ENCODE measurements at regions not wholly inside any gene's neighbourhood (a gene's known extent, or its start where the extent isn't known, plus 50 kb on each side); places are given as distances from the start of the nearest gene placed in this dataset.

DNA sequence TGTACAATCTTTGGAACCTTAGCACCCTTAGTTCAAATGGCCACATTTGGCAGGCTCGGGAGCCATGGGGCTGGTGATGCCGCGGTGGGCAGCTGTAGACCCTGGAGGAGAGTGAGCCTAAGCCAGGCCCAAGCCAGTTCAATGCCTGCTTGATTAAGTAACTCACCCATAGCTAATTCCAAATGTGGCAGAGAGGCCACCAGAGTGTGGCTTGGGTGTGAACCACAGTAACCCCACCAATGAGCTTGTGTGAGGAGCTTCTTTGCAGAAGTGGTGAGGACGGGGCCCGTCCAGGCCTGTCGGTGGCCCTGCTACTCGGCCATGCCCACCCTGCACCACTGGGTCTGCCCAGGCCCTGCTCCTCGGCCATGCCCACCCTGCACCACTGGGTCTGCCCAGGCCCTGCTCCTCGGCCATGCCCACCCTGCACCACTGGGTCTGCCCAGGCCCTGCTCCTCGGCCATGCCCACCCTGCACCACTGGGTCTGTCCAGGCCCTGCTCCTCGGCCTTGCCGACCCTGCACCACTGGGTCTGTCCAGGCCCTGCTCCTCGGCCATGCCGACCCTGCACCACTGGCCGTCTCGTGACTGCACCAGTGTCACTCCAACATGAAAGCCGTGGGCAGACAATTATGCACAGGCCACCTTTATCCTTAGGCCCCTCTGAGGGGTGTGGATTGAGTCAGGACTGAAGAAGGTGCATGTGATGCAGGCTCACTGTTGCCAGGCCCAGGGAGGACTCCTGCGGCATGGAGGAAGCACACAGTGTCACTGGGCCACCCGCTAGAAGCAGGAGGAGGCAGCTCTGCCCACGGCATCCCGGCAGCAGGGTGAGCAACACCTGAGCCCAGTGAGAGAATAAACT is 75.4 kb downstream of the MRPL36 start:
- BruUV-seq (replicated peaks): no TSS peak
- H2AFZ ChIP-seq (ENCODE audit: low read length): no peak overlapping the region

DNA sequence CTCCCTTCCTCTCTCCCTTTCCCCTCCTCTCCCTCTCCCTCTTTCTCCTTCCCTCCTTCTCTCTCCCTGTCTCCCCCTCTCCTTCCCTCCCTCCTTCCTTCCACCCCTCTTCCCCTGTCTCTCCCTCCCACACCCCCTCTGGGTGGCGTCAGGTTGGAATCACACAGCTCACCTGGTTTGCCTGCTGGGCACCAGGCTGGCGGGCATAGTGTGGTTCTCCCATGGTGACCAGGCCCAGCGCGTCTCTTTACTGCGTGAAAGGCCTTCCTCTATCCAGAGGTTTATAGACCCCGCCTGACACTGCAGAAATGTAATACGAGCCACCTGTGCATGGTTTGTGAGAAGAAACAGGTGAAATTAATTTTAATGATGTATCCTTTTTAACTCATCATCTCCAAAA is 76.2 kb downstream of the MRPL36 start:
- intact Hi-C loops (cut with micrococcal nuclease; ENCODE audit: unreplicated experiment): no loop called here
- no peak for DNase-seq (ENCODE audit: low spot score)
- Histone ChIP-seq H3K9me2 (ENCODE audit: insufficient read depth, low read length) (no peaks in the 10 kb centered on the region), H4K20me1 (ENCODE audit: insufficient read depth, low read length) (no peaks in the 10 kb centered on the region; the same call in 1 of the 2 replicates), H2AFZ (ENCODE audit: low read length) (no peak overlapping the region), H3K4me1 (ENCODE audit: insufficient read depth, low read length, poor library complexity, severe bottlenecking) (no peaks in the 10 kb centered on the region), H3K27ac (ENCODE audit: low read depth, low read length, poor library complexity, severe bottlenecking) (no peak overlapping the region), H3K36me3 (ENCODE audit: insufficient read depth, low read length) (no peaks in the 10 kb centered on the region), H3K9me3 (ENCODE audit: low read length) (peaks cover 13% of the 10 kb centered on the region), H3K79me2 (ENCODE audit: insufficient read depth, low read depth, low read length) (no peaks in the 10 kb centered on the region), H3K4me3 (ENCODE audit: low read depth, low read length, poor library complexity, severe bottlenecking) (no peak overlapping the region), H3K4me2 (ENCODE audit: low read length) (no peak overlapping the region)
- BruUV-seq (replicated peaks): no TSS peak
- CTCF ChIA-PET (ENCODE audit: unreplicated experiment): no interaction called here
- POLR2A ChIA-PET: no interaction called here
- TF ChIP-seq, protein P1, sequence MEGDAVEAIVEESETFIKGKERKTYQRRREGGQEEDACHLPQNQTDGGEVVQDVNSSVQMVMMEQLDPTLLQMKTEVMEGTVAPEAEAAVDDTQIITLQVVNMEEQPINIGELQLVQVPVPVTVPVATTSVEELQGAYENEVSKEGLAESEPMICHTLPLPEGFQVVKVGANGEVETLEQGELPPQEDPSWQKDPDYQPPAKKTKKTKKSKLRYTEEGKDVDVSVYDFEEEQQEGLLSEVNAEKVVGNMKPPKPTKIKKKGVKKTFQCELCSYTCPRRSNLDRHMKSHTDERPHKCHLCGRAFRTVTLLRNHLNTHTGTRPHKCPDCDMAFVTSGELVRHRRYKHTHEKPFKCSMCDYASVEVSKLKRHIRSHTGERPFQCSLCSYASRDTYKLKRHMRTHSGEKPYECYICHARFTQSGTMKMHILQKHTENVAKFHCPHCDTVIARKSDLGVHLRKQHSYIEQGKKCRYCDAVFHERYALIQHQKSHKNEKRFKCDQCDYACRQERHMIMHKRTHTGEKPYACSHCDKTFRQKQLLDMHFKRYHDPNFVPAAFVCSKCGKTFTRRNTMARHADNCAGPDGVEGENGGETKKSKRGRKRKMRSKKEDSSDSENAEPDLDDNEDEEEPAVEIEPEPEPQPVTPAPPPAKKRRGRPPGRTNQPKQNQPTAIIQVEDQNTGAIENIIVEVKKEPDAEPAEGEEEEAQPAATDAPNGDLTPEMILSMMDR (conservative IDR thresholded peaks at IDR 0.05; ENCODE audit: low read length): no peak
- no peak for TF ChIP-seq EZH2phosphoT487 (IDR thresholded peaks at IDR 0.05; ENCODE audit: borderline replicate concordance, low read depth, low read length)

More for the DNA sequence above, 75.4 kb downstream of the MRPL36 start:
- H3K4me2 ChIP-seq (ENCODE audit: low read length): no peak overlapping the region
- CTCF ChIA-PET (ENCODE audit: unreplicated experiment): no interaction called here
- H3K27ac ChIP-seq (ENCODE audit: low read depth, low read length, poor library complexity, severe bottlenecking): no peak overlapping the region
- H3K36me3 ChIP-seq (ENCODE audit: insufficient read depth, low read length): no peaks in the 10 kb centered on the region
- intact Hi-C loops (cut with micrococcal nuclease; ENCODE audit: unreplicated experiment): no loop called here
- H4K20me1 ChIP-seq (ENCODE audit: insufficient read depth, low read length): no peaks in the 10 kb centered on the region; the same call in 1 of the 2 replicates
- no peak overlapping the region for H3K4me3 ChIP-seq (ENCODE audit: low read depth, low read length, poor library complexity, severe bottlenecking)
- H3K9me2 ChIP-seq (ENCODE audit: insufficient read depth, low read length): no peaks in the 10 kb centered on the region
- peaks cover 6% of the 10 kb centered on the region; the same call in 1 of the 2 replicates for H3K9me3 ChIP-seq (ENCODE audit: low read length)
- H3K79me2 ChIP-seq (ENCODE audit: insufficient read depth, low read depth, low read length): no peaks in the 10 kb centered on the region
- DNase-seq (ENCODE audit: low spot score): no peak
- POLR2A ChIA-PET: no interaction called here
- TF ChIP-seq, protein P1 (conservative IDR thresholded peaks at IDR 0.05; ENCODE audit: low read length): no peak
- TF ChIP-seq EZH2phosphoT487 (IDR thresholded peaks at IDR 0.05; ENCODE audit: borderline replicate concordance, low read depth, low read length): no peak
- no peaks in the 10 kb centered on the region for H3K4me1 ChIP-seq (ENCODE audit: insufficient read depth, low read length, poor library complexity, severe bottlenecking)

DNA sequence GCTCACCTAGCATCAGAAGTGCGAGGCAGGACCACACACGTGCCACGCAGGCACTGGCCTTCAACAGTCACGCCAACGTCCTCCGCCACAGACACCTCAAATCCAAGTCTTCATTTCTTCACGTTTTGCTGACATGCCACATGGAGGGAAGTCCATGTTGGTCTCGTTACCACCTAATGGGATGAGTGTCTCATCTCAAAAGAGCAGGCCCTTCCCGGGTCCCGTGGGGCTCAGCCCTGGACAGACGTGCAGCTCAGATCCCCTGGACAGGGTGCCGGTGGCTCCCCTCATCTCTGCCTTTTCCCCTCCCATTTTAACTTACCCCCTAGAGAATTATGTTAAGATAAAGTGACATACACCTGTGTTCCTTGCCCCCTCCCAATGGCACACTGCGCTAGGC is 76.8 kb downstream of the MRPL36 start:
- POLR2A ChIA-PET: no interaction called here
- TF ChIP-seq, protein P1 (conservative IDR thresholded peaks at IDR 0.05; ENCODE audit: low read length): no peak
- no peak for TF ChIP-seq EZH2phosphoT487 (IDR thresholded peaks at IDR 0.05; ENCODE audit: borderline replicate concordance, low read depth, low read length)

More for the DNA sequence above, 76.8 kb downstream of the MRPL36 start:
- H2AFZ ChIP-seq (ENCODE audit: low read length): no peak overlapping the region
- H4K20me1 ChIP-seq (ENCODE audit: insufficient read depth, low read length): no peaks in the 10 kb centered on the region; the same call in 1 of the 2 replicates
- no peaks in the 10 kb centered on the region for H3K79me2 ChIP-seq (ENCODE audit: insufficient read depth, low read depth, low read length)
- H3K27ac ChIP-seq (ENCODE audit: low read depth, low read length, poor library complexity, severe bottlenecking): no peak overlapping the region
- no TSS peak for BruUV-seq (replicated peaks)
- peaks cover 19% of the 10 kb centered on the region for H3K9me3 ChIP-seq (ENCODE audit: low read length)
- DNase-seq (ENCODE audit: low spot score): no peak
- H3K4me3 ChIP-seq (ENCODE audit: low read depth, low read length, poor library complexity, severe bottlenecking): no peak overlapping the region
- H3K4me1 ChIP-seq (ENCODE audit: insufficient read depth, low read length, poor library complexity, severe bottlenecking): no peaks in the 10 kb centered on the region
- CTCF ChIA-PET (ENCODE audit: unreplicated experiment): no interaction called here
- intact Hi-C loops (cut with micrococcal nuclease; ENCODE audit: unreplicated experiment): no loop called here
- no peaks in the 10 kb centered on the region for H3K36me3 ChIP-seq (ENCODE audit: insufficient read depth, low read length)
- no peak overlapping the region for H3K4me2 ChIP-seq (ENCODE audit: low read length)
- H3K9me2 ChIP-seq (ENCODE audit: insufficient read depth, low read length): no peaks in the 10 kb centered on the region

Data from OCI-LY7 (cell line).